GM13976 (cell line): ENCODE measurements at regions not wholly inside any gene's neighbourhood (a gene's known extent, or its start where the extent isn't known, plus 50 kb on each side); places are given as distances from the start of the nearest gene placed in this dataset.

Source experiments
- DNase-seq: peaks from one replicate; pipeline ENCODE4 v3.0.0; 2012; ENCODE audit warnings: low spot score
- CTCF ChIP-seq: IDR thresholded peaks from 2 replicates; pipeline ENCODE4 v1.5.1; 2012; ENCODE audit warnings: borderline replicate concordance, mild to moderate bottlenecking; ENCODE audit not compliant: insufficient read depth; ENCODE audit errors: extremely low read depth, missing control alignments, control extremely low read depth
- in situ Hi-C: fragments of 300-500 bp; cut with MboI; formaldehyde crosslinking; loops from one replicate; pipeline ENCODE4 v1.12.0; 2022; ENCODE audit warnings: low sequenced_read_pairs, mixed read lengths, inconsistent platforms; ENCODE audit not compliant: unreplicated experiment

- in situ Hi-C loops = no loop called here
- TF ChIP-seq CTCF = no peak
- no peak for DNase-seq
Measured at GRCh38 chr5:173744551-173744950, 128.1 kb upstream of the BOD1 start.

- no peak for DNase-seq
- in situ Hi-C loops = no loop called here
- TF ChIP-seq CTCF = no peak
Measured at GRCh38 chr5:173745123-173745522, 128.7 kb upstream of the BOD1 start.

- no peak for TF ChIP-seq CTCF
- in situ Hi-C loops = no loop called here
- DNase-seq = no peak
Measured at GRCh38 chr5:173745557-173745956, 129.1 kb upstream of the BOD1 start.

- in situ Hi-C loops = no loop called here
- no peak for TF ChIP-seq CTCF
- DNase-seq = no peak
Measured at GRCh38 chr5:173746047-173746646, 129.7 kb upstream of the BOD1 start.

GRCh38 chr5:173747876-173748275 is 131.4 kb upstream of the BOD1 start:
- TF ChIP-seq CTCF = no peak
- in situ Hi-C loops = no loop called here
- no peak for DNase-seq

- DNase-seq = peak; percentile 48
- in situ Hi-C loops = no loop called here
Measured at GRCh38 chr5:173750538-173751265, 134.3 kb upstream of the BOD1 start.

More at GRCh38 chr5:173750538-173751265, 134.3 kb upstream of the BOD1 start:
- TF ChIP-seq CTCF = no peak
